CD4-positive, alpha-beta T cell treated with Interleukin-2 at 100 ng/mL for 4 hours (primary cell): ENCODE measurements at regions not wholly inside any gene's neighbourhood (a gene's known extent, or its start where the extent isn't known, plus 50 kb on each side); places are given as distances from the start of the nearest gene placed in this dataset.
A peak's percentile ranks its signal among the peaks of the same experiment; 100 is the strongest.

Experiments
- DNase-seq: peaks from one replicate; pipeline ENCODE4 v3.0.0-alpha.2; 2020; ENCODE audit warnings: low spot score

GRCh38 chr11:32317643-32318042 is 117.7 kb downstream of the WT1 start:
- DNase-seq: no peak

- DNase-seq: no peak
Observed at GRCh38 chr11:32318071-32319055, 117.0 kb downstream of the WT1 start.

DNA sequence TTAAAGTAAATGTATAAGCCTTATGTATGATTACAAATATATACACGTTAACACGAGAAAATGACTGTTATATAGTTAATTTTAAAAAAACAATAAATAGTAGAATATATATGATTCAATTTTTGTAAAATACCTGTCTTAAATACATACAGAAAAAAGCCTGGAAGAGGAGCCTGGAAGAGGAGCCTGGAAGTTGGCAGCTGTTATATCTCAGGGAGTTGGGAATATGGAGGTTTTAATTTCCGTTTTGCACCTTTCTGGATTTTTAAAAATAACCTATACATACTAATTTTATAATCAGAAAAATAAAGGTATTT is 111.6 kb downstream of the WT1 start:
- DNase-seq: no peak

- DNase-seq: no peak
Observed at GRCh38 chr11:32325187-32325586, 110.2 kb downstream of the WT1 start.

DNA sequence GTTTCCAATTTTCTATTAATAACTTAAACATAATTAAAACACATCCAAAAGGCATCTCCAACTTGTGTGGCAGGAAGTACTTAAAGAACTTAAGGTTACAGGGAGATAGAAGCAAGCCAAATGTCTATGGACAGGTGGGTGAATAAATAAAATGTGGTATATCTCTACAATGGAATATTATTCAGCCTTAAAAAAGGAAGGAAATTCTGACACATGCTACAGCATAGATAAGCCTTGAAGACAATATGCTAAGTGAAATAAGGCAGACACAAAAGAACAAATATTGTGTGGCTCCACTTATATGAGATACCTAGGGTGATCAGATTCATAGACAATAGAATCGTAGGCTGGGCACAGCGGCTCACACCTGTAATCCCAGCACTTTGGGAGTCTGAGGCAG is 109.6 kb downstream of the WT1 start:
- DNase-seq: no peak

DNA sequence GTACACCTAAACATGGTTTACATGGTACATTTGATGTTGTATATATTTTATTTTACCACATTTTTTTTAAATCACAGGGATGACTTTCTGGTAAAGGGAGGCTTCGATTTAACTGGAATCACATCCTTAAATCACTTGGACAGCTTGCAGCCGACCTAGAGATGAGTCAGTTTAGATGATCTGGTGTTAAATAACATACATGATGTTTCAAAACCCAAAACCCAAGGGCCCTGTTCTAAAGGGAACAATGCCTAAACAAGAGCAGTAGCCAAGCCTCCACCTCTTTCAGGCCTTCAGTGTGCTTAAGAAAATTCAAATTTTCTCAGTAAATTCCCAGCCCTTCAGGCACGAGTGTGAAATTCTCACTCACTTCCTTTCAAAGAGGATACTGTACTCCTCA is 108.8 kb downstream of the WT1 start:
- DNase-seq: no peak

DNA sequence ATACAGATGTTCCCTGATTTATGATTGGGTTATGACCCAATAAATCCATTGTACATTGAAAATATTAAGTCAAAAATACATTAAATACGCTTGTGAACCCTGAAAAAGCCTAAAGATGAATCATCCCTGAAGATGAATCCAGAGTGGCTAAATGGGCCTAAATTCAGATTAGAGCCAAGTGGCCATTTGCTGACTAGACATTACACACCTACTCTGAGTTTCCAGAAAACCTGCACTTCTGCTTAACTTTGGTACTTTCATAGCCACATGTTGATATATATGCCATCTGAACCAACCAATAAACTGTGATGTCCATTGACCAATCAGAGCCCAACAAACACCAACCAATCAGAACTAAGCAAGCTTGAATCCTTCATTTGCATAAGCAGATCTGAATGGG is 106.9 kb downstream of the WT1 start:
- no peak for DNase-seq

DNA sequence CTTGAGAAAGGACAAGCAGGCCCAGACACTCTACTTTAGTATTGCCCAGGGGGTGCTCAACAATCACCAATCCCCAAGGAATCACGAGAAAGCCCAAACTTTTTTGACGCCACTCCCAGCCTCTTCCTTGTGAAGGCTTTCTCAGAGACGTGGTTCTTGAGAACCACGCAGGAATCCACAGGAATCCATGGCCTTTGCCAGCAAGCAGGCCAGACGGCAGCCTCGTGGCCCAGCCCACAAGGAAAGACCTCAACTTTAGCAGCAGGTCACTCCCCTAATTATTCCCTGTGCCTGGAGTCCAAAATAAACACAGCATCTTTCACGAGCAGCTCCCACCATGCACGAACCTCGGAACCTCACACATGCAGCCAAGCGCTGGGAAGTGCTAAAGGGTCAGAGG is 104.2 kb downstream of the WT1 start:
- DNase-seq: no peak

DNA sequence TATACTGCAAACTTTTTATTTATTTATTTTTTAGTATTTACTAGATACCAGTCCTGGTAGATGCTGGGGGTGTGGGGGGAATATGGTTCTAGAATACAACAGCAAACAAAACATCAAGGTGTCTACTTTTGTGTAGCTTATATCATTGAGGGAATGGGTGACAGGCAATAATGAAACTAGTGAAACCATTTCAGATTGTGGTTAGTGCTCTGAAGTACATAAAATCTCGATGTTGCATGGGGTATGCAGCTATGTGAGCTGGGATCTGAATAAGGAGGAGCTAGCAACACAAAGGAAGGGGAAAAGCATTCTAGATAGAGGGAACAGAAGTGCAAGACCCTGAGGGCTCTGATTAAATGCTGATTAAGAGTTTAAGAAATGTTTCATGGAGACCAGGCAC is 103.5 kb downstream of the WT1 start:
- no peak for DNase-seq

DNA sequence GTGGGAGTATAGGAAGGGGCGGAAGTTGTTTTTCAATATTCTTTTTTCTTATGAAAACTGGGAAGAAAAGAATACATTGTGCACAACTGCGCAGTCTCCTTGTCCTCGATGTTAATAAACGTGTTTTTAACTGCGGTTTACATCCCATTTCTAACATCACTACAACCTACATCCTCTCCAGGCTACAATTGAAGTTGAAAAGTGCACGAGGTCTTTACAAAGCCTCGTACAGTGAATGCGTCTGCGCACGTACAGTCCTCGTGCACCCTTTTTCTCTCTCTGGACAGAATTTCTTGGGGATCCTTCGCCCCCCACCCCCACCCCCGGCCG is 102.4 kb downstream of the WT1 start:
- DNase-seq: no peak

GRCh38 chr11:32333320-32333991 is 101.9 kb downstream of the WT1 start:
- peak; percentile 24 for DNase-seq

- DNase-seq: no peak
Observed at GRCh38 chr11:32334822-32335221, 100.5 kb downstream of the WT1 start.
